Left renal cortex interstitium (tissue), 4 donors: ENCODE measurements at regions not wholly inside any gene's neighbourhood (a gene's known extent, or its start where the extent isn't known, plus 50 kb on each side); places are given as distances from the start of the nearest gene placed in this dataset.
"Not testable (repeated sequence)": the region's sequence is repeated elsewhere in the genome, so short reads cannot be mapped to it uniquely, and the experiment has no call there.

Experiments
- DNase-seq, 4 donors: peaks; one replicate each; pipeline ENCODE4 v3.0.0-alpha.2; 2013; ENCODE audit warnings: low read depth in 4 of 4, low spot score in 2 of 4, missing footprints in 1 of 4

- no peak for DNase-seq
These were observed 122.9 kb upstream of the SMURF2 start for GRCh38 chr17:64785011-64785421.

- DNase-seq, result no peak
These were observed 122.4 kb upstream of the SMURF2 start for GRCh38 chr17:64784353-64785010.

GRCh38 chr17:64783556-64784352 is 121.6 kb upstream of the SMURF2 start:
- no peak for DNase-seq

- no peak for DNase-seq
These were observed 120.9 kb upstream of the SMURF2 start for GRCh38 chr17:64783031-64783461.

GRCh38 chr17:64781810-64782555 is 119.9 kb upstream of the SMURF2 start:
- no peak for DNase-seq

GRCh38 chr17:64781014-64781756 is 119.1 kb upstream of the SMURF2 start:
- no peak for DNase-seq

GRCh38 chr17:64780096-64781013 is 118.2 kb upstream of the SMURF2 start:
- DNase-seq, result no peak

- no peak for DNase-seq
These were observed 117.4 kb upstream of the SMURF2 start for GRCh38 chr17:64779376-64780095.

- not testable (repeated sequence) for DNase-seq
These were observed 116.9 kb upstream of the SMURF2 start for GRCh38 chr17:64779098-64779375.

GRCh38 chr17:64778240-64779097 is 116.4 kb upstream of the SMURF2 start:
- no peak for DNase-seq

- no peak for DNase-seq
These were observed 115.5 kb upstream of the SMURF2 start for GRCh38 chr17:64777415-64778239.

GRCh38 chr17:64776720-64777414 is 114.8 kb upstream of the SMURF2 start:
- peak in 1 of 4 donors; percentile 69 for DNase-seq

- DNase-seq, result no peak
These were observed 113.8 kb upstream of the SMURF2 start for GRCh38 chr17:64775701-64776570.

- DNase-seq, result no peak
These were observed 112.9 kb upstream of the SMURF2 start for GRCh38 chr17:64774888-64775540.
